B cell (primary cell): ENCODE measurements at regions not wholly inside any gene's neighbourhood (a gene's known extent, or its start where the extent isn't known, plus 50 kb on each side); places are given as distances from the start of the nearest gene placed in this dataset.

Experiments
- CTCF ChIP-seq: fragments of 200-600 bp; IDR thresholded peaks from one replicate; pipeline ENCODE4 v1.8.0; 2022; ENCODE audit warnings: antibody characterized with exemption, mild to moderate bottlenecking
- EZH2 ChIP-seq: IDR thresholded peaks from 2 replicates; pipeline ENCODE4 v1.6.1; 2012; ENCODE audit warnings: borderline replicate concordance, low read depth, mild to moderate bottlenecking, moderate library complexity, low read length; ENCODE audit not compliant: insufficient read depth, poor library complexity, severe bottlenecking

- TF ChIP-seq CTCF (no peak), EZH2 (no peak)
Measured at GRCh38 chr13:70375718-70376117, 267.5 kb upstream of the KLHL1 start.
